HEK293 (cell line): ENCODE measurements at regions not wholly inside any gene's neighbourhood (a gene's known extent, or its start where the extent isn't known, plus 50 kb on each side); places are given as distances from the start of the nearest gene placed in this dataset.

ENCODE experiments used
- BCL6B ChIP-seq: fragments of 450-650 bp; formaldehyde crosslinking; IDR thresholded peaks from 2 replicates; pipeline ENCODE4 v1.5.1; 2017; ENCODE audit warnings: missing biosample characterization, missing genetic modification characterization
- GLI4 ChIP-seq: fragments of 450-650 bp; formaldehyde crosslinking; IDR thresholded peaks from 2 replicates; pipeline ENCODE4 v1.5.1; 2016; ENCODE audit warnings: missing biosample characterization, missing genetic modification characterization
- IKZF3 ChIP-seq: fragments of 450-650 bp; IDR thresholded peaks from 2 replicates; pipeline ENCODE4 v1.5.0; 2018; ENCODE audit warnings: missing biosample characterization, mild to moderate bottlenecking, missing genetic modification characterization, moderate library complexity
- MZF1 ChIP-seq: fragments of 450-650 bp; formaldehyde crosslinking; IDR thresholded peaks from 2 replicates; pipeline ENCODE4 v1.5.1; 2017; ENCODE audit warnings: missing biosample characterization, missing genetic modification characterization, borderline replicate concordance
- RBAK ChIP-seq: fragments of 450-650 bp; formaldehyde crosslinking; IDR thresholded peaks from 2 replicates; pipeline ENCODE4 v1.5.1; 2016; ENCODE audit warnings: missing biosample characterization, missing genetic modification characterization
- ZFP37 ChIP-seq: fragments of 450-650 bp; formaldehyde crosslinking; IDR thresholded peaks from 2 replicates; pipeline ENCODE4 v1.5.1; 2016; ENCODE audit warnings: missing biosample characterization, missing genetic modification characterization
- ZNF350 ChIP-seq: fragments of 450-650 bp; formaldehyde crosslinking; IDR thresholded peaks from 2 replicates; pipeline ENCODE4 v1.5.0; 2017; ENCODE audit warnings: missing biosample characterization, mild to moderate bottlenecking, missing genetic modification characterization
- ZNF514 ChIP-seq: fragments of 450-650 bp; formaldehyde crosslinking; IDR thresholded peaks from 2 replicates; pipeline ENCODE4 v1.5.1; 2016; ENCODE audit warnings: missing biosample characterization, missing genetic modification characterization
- ZNF558 ChIP-seq: fragments of 450-650 bp; formaldehyde crosslinking; IDR thresholded peaks from 2 replicates; pipeline ENCODE4 v1.5.1; 2016; ENCODE audit warnings: missing biosample characterization, missing genetic modification characterization
- ZNF670 ChIP-seq: fragments of 450-650 bp; formaldehyde crosslinking; IDR thresholded peaks from 2 replicates; pipeline ENCODE4 v1.5.1; 2016; ENCODE audit warnings: missing biosample characterization, missing genetic modification characterization, low read depth
- ZNF837 ChIP-seq: fragments of 450-650 bp; formaldehyde crosslinking; IDR thresholded peaks from 2 replicates; pipeline ENCODE4 v1.5.1; 2016; ENCODE audit warnings: missing biosample characterization, missing genetic modification characterization
- TF ChIP-seq, protein P1 (sequence below): fragments of 450-650 bp; formaldehyde crosslinking; IDR thresholded peaks from 2 replicates; pipeline ENCODE4 v1.5.1; 2016; ENCODE audit warnings: missing biosample characterization, missing genetic modification characterization, low read depth
- TF ChIP-seq, protein P2 (sequence below): fragments of 450-650 bp; formaldehyde crosslinking; IDR thresholded peaks from 2 replicates; pipeline ENCODE4 v1.5.1; 2016; ENCODE audit warnings: missing biosample characterization, missing genetic modification characterization

DNA sequence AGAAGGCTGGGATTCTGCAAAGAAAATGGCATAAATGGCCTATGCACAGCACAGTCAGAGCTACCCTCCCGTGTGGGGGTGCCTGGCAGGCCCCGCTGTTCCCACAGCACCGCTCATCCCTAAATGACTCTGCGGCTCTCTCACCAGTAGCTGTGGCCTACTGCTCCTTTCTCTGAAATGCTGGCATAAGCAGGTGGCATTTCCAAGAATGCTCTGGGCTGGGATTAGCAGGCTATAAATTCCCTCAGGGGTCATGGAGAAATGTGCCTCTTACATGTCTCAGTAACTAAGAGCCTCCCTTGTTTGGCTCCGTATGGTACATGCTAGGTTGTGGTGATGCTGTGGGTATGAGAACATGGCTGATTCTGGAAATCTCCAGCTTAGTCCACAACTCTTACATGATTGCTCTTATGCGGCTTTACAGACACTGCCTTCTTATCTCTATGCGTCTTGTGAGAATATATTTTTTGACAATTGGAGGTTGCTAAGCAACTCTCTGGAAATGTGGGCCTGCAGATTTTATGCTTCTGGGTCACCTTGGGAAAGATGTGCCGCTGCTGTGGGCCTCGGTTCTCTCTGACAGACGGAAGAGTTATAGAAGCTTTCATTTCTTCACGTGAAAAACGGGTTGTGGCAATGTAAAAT is 80.3 kb upstream of the GATA6 start:
- TF ChIP-seq ZNF350 (tag by site-specific recombination) = no peak
- no peak for TF ChIP-seq MZF1 (tag by site-specific recombination)
- no peak for TF ChIP-seq RBAK (tag by site-specific recombination)
- no peak for TF ChIP-seq ZNF514 (tag by site-specific recombination)
- no peak for TF ChIP-seq BCL6B (tag by site-specific recombination)
- TF ChIP-seq, protein P1, sequence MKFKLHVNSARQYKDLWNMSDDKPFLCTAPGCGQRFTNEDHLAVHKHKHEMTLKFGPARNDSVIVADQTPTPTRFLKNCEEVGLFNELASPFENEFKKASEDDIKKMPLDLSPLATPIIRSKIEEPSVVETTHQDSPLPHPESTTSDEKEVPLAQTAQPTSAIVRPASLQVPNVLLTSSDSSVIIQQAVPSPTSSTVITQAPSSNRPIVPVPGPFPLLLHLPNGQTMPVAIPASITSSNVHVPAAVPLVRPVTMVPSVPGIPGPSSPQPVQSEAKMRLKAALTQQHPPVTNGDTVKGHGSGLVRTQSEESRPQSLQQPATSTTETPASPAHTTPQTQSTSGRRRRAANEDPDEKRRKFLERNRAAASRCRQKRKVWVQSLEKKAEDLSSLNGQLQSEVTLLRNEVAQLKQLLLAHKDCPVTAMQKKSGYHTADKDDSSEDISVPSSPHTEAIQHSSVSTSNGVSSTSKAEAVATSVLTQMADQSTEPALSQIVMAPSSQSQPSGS (tag by site-specific recombination) = no peak
- no peak for TF ChIP-seq IKZF3
- TF ChIP-seq, protein P2, sequence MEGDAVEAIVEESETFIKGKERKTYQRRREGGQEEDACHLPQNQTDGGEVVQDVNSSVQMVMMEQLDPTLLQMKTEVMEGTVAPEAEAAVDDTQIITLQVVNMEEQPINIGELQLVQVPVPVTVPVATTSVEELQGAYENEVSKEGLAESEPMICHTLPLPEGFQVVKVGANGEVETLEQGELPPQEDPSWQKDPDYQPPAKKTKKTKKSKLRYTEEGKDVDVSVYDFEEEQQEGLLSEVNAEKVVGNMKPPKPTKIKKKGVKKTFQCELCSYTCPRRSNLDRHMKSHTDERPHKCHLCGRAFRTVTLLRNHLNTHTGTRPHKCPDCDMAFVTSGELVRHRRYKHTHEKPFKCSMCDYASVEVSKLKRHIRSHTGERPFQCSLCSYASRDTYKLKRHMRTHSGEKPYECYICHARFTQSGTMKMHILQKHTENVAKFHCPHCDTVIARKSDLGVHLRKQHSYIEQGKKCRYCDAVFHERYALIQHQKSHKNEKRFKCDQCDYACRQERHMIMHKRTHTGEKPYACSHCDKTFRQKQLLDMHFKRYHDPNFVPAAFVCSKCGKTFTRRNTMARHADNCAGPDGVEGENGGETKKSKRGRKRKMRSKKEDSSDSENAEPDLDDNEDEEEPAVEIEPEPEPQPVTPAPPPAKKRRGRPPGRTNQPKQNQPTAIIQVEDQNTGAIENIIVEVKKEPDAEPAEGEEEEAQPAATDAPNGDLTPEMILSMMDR (tag by site-specific recombination) = no peak
- TF ChIP-seq ZNF558 (tag by site-specific recombination) = no peak
- no peak for TF ChIP-seq ZFP37 (tag by site-specific recombination)
- no peak for TF ChIP-seq GLI4 (tag by site-specific recombination)
- no peak for TF ChIP-seq ZNF837
- no peak for TF ChIP-seq ZNF670 (tag by site-specific recombination)
